ENCODE measurements at regions not wholly inside any gene's neighbourhood (a gene's known extent, or its start where the extent isn't known, plus 50 kb on each side); places are given as distances from the start of the nearest gene placed in this dataset.

- no peaks in the 10 kb centered on the region for H3F3A ChIP-seq (ENCODE audit: low read depth)
- H3K9me2 ChIP-seq (replicated peaks; ENCODE audit: low read depth, low read length), result no peaks in the 10 kb centered on the region
- H3K9me3 ChIP-seq (ENCODE audit: insufficient read depth, low read depth, low read length), result no peaks in the 10 kb centered on the region
- no peaks in the 10 kb centered on the region for H3K36me3 ChIP-seq (ENCODE audit: insufficient read depth, low read length)
- H3K4me3 ChIP-seq (ENCODE audit: low read length, poor library complexity, severe bottlenecking), result no peak overlapping the region
- H3K79me2 ChIP-seq (ENCODE audit: insufficient read depth, low read length), result no peaks in the 10 kb centered on the region
- no peak overlapping the region for H2AFZ ChIP-seq (ENCODE audit: low read length)
- no peaks in the 10 kb centered on the region for H4K20me1 ChIP-seq (ENCODE audit: insufficient read depth, low read length, poor library complexity, severe bottlenecking)
- H3K27me3 ChIP-seq (ENCODE audit: insufficient read depth, low read length, poor library complexity, severe bottlenecking), result no peaks in the 10 kb centered on the region
- H3K4me2 ChIP-seq (ENCODE audit: low read depth, low read length, poor library complexity, severe bottlenecking), result no peak overlapping the region
- no peaks in the 10 kb centered on the region for H3K4me1 ChIP-seq (ENCODE audit: insufficient read depth, low read length, poor library complexity, severe bottlenecking)
- TF ChIP-seq CTCF (conservative IDR thresholded peaks at IDR 0.05; ENCODE audit: low read length), result peak; percentile 55
- no peak for TF ChIP-seq EZH2phosphoT487 (IDR thresholded peaks at IDR 0.05; ENCODE audit: borderline replicate concordance)
- H3K9ac ChIP-seq (ENCODE audit: low read depth, low read length, poor library complexity, severe bottlenecking), result no peak overlapping the region
These were observed 573.0 kb upstream of the SLITRK1 start for GRCh38 chr13:84455143-84455905.

GRCh38 chr13:84447640-84447978 is 565.3 kb upstream of the SLITRK1 start:
- no peaks in the 10 kb centered on the region for H3K27me3 ChIP-seq (ENCODE audit: insufficient read depth, low read length, poor library complexity, severe bottlenecking)
- no peaks in the 10 kb centered on the region for H3K36me3 ChIP-seq (ENCODE audit: insufficient read depth, low read length)
- no peak overlapping the region for H2AFZ ChIP-seq (ENCODE audit: low read length)
- H3K79me2 ChIP-seq (ENCODE audit: insufficient read depth, low read length), result no peaks in the 10 kb centered on the region
- no peaks in the 10 kb centered on the region for H3K9me3 ChIP-seq (ENCODE audit: insufficient read depth, low read depth, low read length)
- H3K4me1 ChIP-seq (ENCODE audit: insufficient read depth, low read length, poor library complexity, severe bottlenecking), result no peaks in the 10 kb centered on the region
- no peak overlapping the region for H3K4me3 ChIP-seq (ENCODE audit: low read length, poor library complexity, severe bottlenecking)
- H3K9ac ChIP-seq (ENCODE audit: low read depth, low read length, poor library complexity, severe bottlenecking), result no peak overlapping the region
- no peak for TF ChIP-seq CTCF (conservative IDR thresholded peaks at IDR 0.05; ENCODE audit: low read length)
- TF ChIP-seq EZH2phosphoT487 (IDR thresholded peaks at IDR 0.05; ENCODE audit: borderline replicate concordance), result no peak
- no peaks in the 10 kb centered on the region for H4K20me1 ChIP-seq (ENCODE audit: insufficient read depth, low read length, poor library complexity, severe bottlenecking)
- H3F3A ChIP-seq (ENCODE audit: low read depth), result no peaks in the 10 kb centered on the region
- no peaks in the 10 kb centered on the region for H3K9me2 ChIP-seq (replicated peaks; ENCODE audit: low read depth, low read length)
- no peak overlapping the region for H3K4me2 ChIP-seq (ENCODE audit: low read depth, low read length, poor library complexity, severe bottlenecking)

GRCh38 chr13:84446972-84447639 is 564.8 kb upstream of the SLITRK1 start:
- Histone ChIP-seq H3K9me3 (ENCODE audit: insufficient read depth, low read depth, low read length) (no peaks in the 10 kb centered on the region), H3K4me1 (ENCODE audit: insufficient read depth, low read length, poor library complexity, severe bottlenecking) (no peaks in the 10 kb centered on the region), H2AFZ (ENCODE audit: low read length) (no peak overlapping the region), H3F3A (ENCODE audit: low read depth) (no peaks in the 10 kb centered on the region), H3K27me3 (ENCODE audit: insufficient read depth, low read length, poor library complexity, severe bottlenecking) (no peaks in the 10 kb centered on the region), H3K9ac (ENCODE audit: low read depth, low read length, poor library complexity, severe bottlenecking) (no peak overlapping the region), H3K9me2 (replicated peaks; ENCODE audit: low read depth, low read length) (no peaks in the 10 kb centered on the region), H3K4me2 (ENCODE audit: low read depth, low read length, poor library complexity, severe bottlenecking) (no peak overlapping the region), H4K20me1 (ENCODE audit: insufficient read depth, low read length, poor library complexity, severe bottlenecking) (no peaks in the 10 kb centered on the region), H3K79me2 (ENCODE audit: insufficient read depth, low read length) (no peaks in the 10 kb centered on the region), H3K36me3 (ENCODE audit: insufficient read depth, low read length) (no peaks in the 10 kb centered on the region), H3K4me3 (ENCODE audit: low read length, poor library complexity, severe bottlenecking) (no peak overlapping the region)
- TF ChIP-seq CTCF (conservative IDR thresholded peaks at IDR 0.05; ENCODE audit: low read length) (no peak), EZH2phosphoT487 (IDR thresholded peaks at IDR 0.05; ENCODE audit: borderline replicate concordance) (no peak)
